ENCODE measurements at regions not wholly inside any gene's neighbourhood (a gene's known extent, or its start where the extent isn't known, plus 50 kb on each side); places are given as distances from the start of the nearest gene placed in this dataset.

- H3K4me2 ChIP-seq (ENCODE audit: low read depth, low read length, poor library complexity, severe bottlenecking), result no peak overlapping the region
- H3K27me3 ChIP-seq (ENCODE audit: low read length), result no peaks in the 10 kb centered on the region
- no peaks in the 10 kb centered on the region for H3K36me3 ChIP-seq (ENCODE audit: low read length)
Measured at GRCh38 chr2:52880872-52881271, 886.7 kb upstream of the CHAC2 start.

GRCh38 chr2:52879561-52879960, 888.0 kb upstream of the CHAC2 start:
- H3K9me2 ChIP-seq (replicated peaks; ENCODE audit: insufficient read depth, low read length), result no peaks in the 10 kb centered on the region
- H3F3A ChIP-seq (ENCODE audit: insufficient read depth), result no peaks in the 10 kb centered on the region
- no peak overlapping the region for H3K4me2 ChIP-seq (ENCODE audit: low read depth, low read length, poor library complexity, severe bottlenecking)
- H4K20me1 ChIP-seq (ENCODE audit: low read depth, low read length), result no peaks in the 10 kb centered on the region
- no peak for TF ChIP-seq CTCF (IDR thresholded peaks at IDR 0.05; ENCODE audit: insufficient read depth, low read length, poor library complexity, severe bottlenecking)
- TF ChIP-seq EZH2phosphoT487 (conservative IDR thresholded peaks at IDR 0.05; ENCODE audit: low read length), result no peak
- no peaks in the 10 kb centered on the region for H3K36me3 ChIP-seq (ENCODE audit: low read length)
- no peak overlapping the region for H3K9ac ChIP-seq (ENCODE audit: low read length)
- no peak overlapping the region for H3K27ac ChIP-seq (ENCODE audit: low read depth, low read length)
- no peaks in the 10 kb centered on the region for H3K79me2 ChIP-seq (ENCODE audit: insufficient read depth, low read length)
- H3K27me3 ChIP-seq (ENCODE audit: low read length), result no peaks in the 10 kb centered on the region
- H3K9me3 ChIP-seq (ENCODE audit: insufficient read depth, low read length), result no peaks in the 10 kb centered on the region
- no peak overlapping the region for H3K4me3 ChIP-seq (ENCODE audit: insufficient read depth, low read length, poor library complexity, severe bottlenecking)
- H2AFZ ChIP-seq (ENCODE audit: low read depth, low read length, severe bottlenecking), result no peak overlapping the region

More at GRCh38 chr2:52880872-52881271, 886.7 kb upstream of the CHAC2 start:
- H4K20me1 ChIP-seq (ENCODE audit: low read depth, low read length), result no peaks in the 10 kb centered on the region
- TF ChIP-seq EZH2phosphoT487 (conservative IDR thresholded peaks at IDR 0.05; ENCODE audit: low read length), result no peak
- TF ChIP-seq CTCF (IDR thresholded peaks at IDR 0.05; ENCODE audit: insufficient read depth, low read length, poor library complexity, severe bottlenecking), result no peak
- no peak overlapping the region for H2AFZ ChIP-seq (ENCODE audit: low read depth, low read length, severe bottlenecking)
- H3F3A ChIP-seq (ENCODE audit: insufficient read depth), result no peaks in the 10 kb centered on the region
- no peak overlapping the region for H3K9ac ChIP-seq (ENCODE audit: low read length)
- no peak overlapping the region for H3K4me3 ChIP-seq (ENCODE audit: insufficient read depth, low read length, poor library complexity, severe bottlenecking)
- no peak overlapping the region for H3K27ac ChIP-seq (ENCODE audit: low read depth, low read length)
- no peaks in the 10 kb centered on the region for H3K9me3 ChIP-seq (ENCODE audit: insufficient read depth, low read length)
- no peaks in the 10 kb centered on the region for H3K79me2 ChIP-seq (ENCODE audit: insufficient read depth, low read length)
- H3K9me2 ChIP-seq (replicated peaks; ENCODE audit: insufficient read depth, low read length), result no peaks in the 10 kb centered on the region

GRCh38 chr2:52877703-52878102, 889.9 kb upstream of the CHAC2 start:
- no peaks in the 10 kb centered on the region for H3K36me3 ChIP-seq (ENCODE audit: low read length)

More at GRCh38 chr2:52877703-52878102, 889.9 kb upstream of the CHAC2 start:
- Histone ChIP-seq H3K9me3 (ENCODE audit: insufficient read depth, low read length) (no peaks in the 10 kb centered on the region), H3K79me2 (ENCODE audit: insufficient read depth, low read length) (no peaks in the 10 kb centered on the region), H3K4me2 (ENCODE audit: low read depth, low read length, poor library complexity, severe bottlenecking) (no peak overlapping the region), H3K9me2 (replicated peaks; ENCODE audit: insufficient read depth, low read length) (no peaks in the 10 kb centered on the region), H4K20me1 (ENCODE audit: low read depth, low read length) (no peaks in the 10 kb centered on the region), H3K27ac (ENCODE audit: low read depth, low read length) (no peak overlapping the region), H3F3A (ENCODE audit: insufficient read depth) (no peaks in the 10 kb centered on the region), H3K9ac (ENCODE audit: low read length) (no peak overlapping the region), H2AFZ (ENCODE audit: low read depth, low read length, severe bottlenecking) (no peak overlapping the region), H3K4me3 (ENCODE audit: insufficient read depth, low read length, poor library complexity, severe bottlenecking) (no peak overlapping the region), H3K27me3 (ENCODE audit: low read length) (no peaks in the 10 kb centered on the region)
- no peak for TF ChIP-seq CTCF (IDR thresholded peaks at IDR 0.05; ENCODE audit: insufficient read depth, low read length, poor library complexity, severe bottlenecking)
- TF ChIP-seq EZH2phosphoT487 (conservative IDR thresholded peaks at IDR 0.05; ENCODE audit: low read length), result no peak

Measured in SU-DHL-6 (cell line).